ENCODE measurements at regions not wholly inside any gene's neighbourhood (a gene's known extent, or its start where the extent isn't known, plus 50 kb on each side); places are given as distances from the start of the nearest gene placed in this dataset.

DNA sequence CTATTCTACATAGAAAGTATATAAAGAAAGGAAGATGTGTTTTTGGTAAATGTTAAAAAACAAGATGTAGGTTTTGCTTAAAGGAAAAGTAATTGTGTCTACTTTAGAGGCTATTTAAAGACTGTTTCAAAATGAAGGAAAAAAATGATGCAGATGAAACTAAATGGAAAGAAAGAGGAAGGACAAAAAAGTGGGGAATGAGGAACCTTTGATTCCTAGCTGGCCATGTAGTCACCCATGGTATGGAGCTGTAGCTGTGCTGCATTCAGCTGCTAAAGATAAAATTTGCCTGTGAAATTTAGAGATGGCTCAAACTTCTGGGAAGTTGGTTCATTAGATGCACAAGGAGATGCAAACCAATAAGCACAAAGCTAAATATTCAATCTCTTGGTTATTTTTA lies 86.8 kb upstream of the SERBP1 start:
- TF ChIP-seq EZH2phosphoT487 (IDR thresholded peaks at IDR 0.05; ENCODE audit: insufficient read depth, low read depth), result no peak
- no peak for TF ChIP-seq EZH2 (IDR thresholded peaks at IDR 0.05; ENCODE audit: insufficient read depth, poor library complexity, severe bottlenecking)
